ENCODE measurements at regions not wholly inside any gene's neighbourhood (a gene's known extent, or its start where the extent isn't known, plus 50 kb on each side); places are given as distances from the start of the nearest gene placed in this dataset.

DNA sequence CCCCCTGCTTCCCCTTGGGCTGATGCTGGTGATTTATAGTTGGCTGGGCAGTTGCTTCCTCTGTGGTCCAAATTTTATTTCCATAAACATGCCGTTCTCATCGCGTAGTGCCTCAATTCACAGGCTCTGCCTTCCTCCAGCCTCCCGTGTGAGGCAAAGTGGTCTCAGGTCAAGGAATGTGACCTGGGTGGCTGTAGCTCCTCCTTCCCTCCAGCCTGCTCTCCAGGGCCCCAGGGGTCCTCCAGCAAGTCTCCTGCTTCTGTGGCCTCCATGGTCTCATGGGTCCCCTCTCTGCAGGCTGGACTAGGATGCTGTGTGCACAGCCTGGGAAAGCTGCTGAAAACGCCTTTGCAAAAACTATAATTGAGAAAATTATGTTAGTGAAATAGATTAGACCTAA lies 694.1 kb downstream of the BRD1 start:
- no peak for TF ChIP-seq EZH2phosphoT487 (conservative IDR thresholded peaks at IDR 0.05; ENCODE audit: low read length)
- TF ChIP-seq, protein P1, sequence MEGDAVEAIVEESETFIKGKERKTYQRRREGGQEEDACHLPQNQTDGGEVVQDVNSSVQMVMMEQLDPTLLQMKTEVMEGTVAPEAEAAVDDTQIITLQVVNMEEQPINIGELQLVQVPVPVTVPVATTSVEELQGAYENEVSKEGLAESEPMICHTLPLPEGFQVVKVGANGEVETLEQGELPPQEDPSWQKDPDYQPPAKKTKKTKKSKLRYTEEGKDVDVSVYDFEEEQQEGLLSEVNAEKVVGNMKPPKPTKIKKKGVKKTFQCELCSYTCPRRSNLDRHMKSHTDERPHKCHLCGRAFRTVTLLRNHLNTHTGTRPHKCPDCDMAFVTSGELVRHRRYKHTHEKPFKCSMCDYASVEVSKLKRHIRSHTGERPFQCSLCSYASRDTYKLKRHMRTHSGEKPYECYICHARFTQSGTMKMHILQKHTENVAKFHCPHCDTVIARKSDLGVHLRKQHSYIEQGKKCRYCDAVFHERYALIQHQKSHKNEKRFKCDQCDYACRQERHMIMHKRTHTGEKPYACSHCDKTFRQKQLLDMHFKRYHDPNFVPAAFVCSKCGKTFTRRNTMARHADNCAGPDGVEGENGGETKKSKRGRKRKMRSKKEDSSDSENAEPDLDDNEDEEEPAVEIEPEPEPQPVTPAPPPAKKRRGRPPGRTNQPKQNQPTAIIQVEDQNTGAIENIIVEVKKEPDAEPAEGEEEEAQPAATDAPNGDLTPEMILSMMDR (IDR thresholded peaks at IDR 0.05; ENCODE audit: insufficient read depth, low read length, poor library complexity, severe bottlenecking), result no peak
